ENCODE measurements at regions not wholly inside any gene's neighbourhood (a gene's known extent, or its start where the extent isn't known, plus 50 kb on each side); places are given as distances from the start of the nearest gene placed in this dataset.

- Histone ChIP-seq H3K27me3 (replicated peaks; ENCODE audit: insufficient read depth, low read depth, low read length, poor library complexity) (no peaks in the 10 kb centered on the region), H3K9me3 (ENCODE audit: low read depth, low read length, poor library complexity, severe bottlenecking) (no peaks in the 10 kb centered on the region), H3K4me1 (ENCODE audit: insufficient read depth, low read length, poor library complexity, severe bottlenecking) (no peaks in the 10 kb centered on the region), H3K36me3 (ENCODE audit: insufficient read depth, low read length, poor library complexity, severe bottlenecking) (no peaks in the 10 kb centered on the region), H3K27ac (ENCODE audit: low read depth, low read length, poor library complexity, severe bottlenecking) (no peak overlapping the region), H3K4me3 (ENCODE audit: low read depth, low read length, poor library complexity, severe bottlenecking) (no peak overlapping the region)
- CTCF ChIA-PET, result no interaction called here
- BruUV-seq (replicated peaks), result no TSS peak
- DNase-seq (ENCODE audit: low spot score), result no peak
- intact Hi-C loops (cut with micrococcal nuclease; ENCODE audit: unreplicated experiment), result no loop called here
- POLR2A ChIA-PET (ENCODE audit: low non-redundant PET), result no interaction called here
- TF ChIP-seq, protein P1, sequence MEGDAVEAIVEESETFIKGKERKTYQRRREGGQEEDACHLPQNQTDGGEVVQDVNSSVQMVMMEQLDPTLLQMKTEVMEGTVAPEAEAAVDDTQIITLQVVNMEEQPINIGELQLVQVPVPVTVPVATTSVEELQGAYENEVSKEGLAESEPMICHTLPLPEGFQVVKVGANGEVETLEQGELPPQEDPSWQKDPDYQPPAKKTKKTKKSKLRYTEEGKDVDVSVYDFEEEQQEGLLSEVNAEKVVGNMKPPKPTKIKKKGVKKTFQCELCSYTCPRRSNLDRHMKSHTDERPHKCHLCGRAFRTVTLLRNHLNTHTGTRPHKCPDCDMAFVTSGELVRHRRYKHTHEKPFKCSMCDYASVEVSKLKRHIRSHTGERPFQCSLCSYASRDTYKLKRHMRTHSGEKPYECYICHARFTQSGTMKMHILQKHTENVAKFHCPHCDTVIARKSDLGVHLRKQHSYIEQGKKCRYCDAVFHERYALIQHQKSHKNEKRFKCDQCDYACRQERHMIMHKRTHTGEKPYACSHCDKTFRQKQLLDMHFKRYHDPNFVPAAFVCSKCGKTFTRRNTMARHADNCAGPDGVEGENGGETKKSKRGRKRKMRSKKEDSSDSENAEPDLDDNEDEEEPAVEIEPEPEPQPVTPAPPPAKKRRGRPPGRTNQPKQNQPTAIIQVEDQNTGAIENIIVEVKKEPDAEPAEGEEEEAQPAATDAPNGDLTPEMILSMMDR (conservative IDR thresholded peaks at IDR 0.05; ENCODE audit: low read depth, low read length), result no peak
These were observed 135.2 kb upstream of the ACVR2A start for GRCh38 chr2:147709655-147710054.

DNA sequence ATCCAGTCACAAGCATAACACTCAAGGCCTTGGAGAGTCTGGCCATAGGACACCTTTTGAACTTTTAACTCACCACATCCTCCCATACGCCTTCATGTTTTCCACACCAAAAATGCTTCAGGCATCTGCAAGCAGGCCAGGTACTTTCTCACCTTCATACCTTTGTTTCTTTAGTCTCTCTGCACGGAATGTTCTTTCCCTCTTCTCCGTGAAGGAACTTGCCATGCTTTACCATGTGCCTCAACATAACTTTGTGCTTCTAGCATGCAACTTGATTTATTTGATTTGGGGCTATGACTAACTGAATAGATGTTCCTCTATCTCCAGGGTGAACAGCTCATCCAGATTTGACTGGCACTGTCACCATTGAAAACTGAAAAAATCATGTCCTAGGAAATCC, 141.7 kb upstream of the ACVR2A start:
- Histone ChIP-seq H3K27me3 (replicated peaks; ENCODE audit: insufficient read depth, low read depth, low read length, poor library complexity) (no peaks in the 10 kb centered on the region), H3K4me3 (ENCODE audit: low read depth, low read length, poor library complexity, severe bottlenecking) (no peak overlapping the region), H3K27ac (ENCODE audit: low read depth, low read length, poor library complexity, severe bottlenecking) (no peak overlapping the region), H3K9me3 (ENCODE audit: low read depth, low read length, poor library complexity, severe bottlenecking) (no peaks in the 10 kb centered on the region), H3K36me3 (ENCODE audit: insufficient read depth, low read length, poor library complexity, severe bottlenecking) (no peaks in the 10 kb centered on the region), H3K4me1 (ENCODE audit: insufficient read depth, low read length, poor library complexity, severe bottlenecking) (no peaks in the 10 kb centered on the region)
- intact Hi-C loops (cut with micrococcal nuclease; ENCODE audit: unreplicated experiment), result no loop called here
- ChIA-PET CTCF (no interaction called here), POLR2A (ENCODE audit: low non-redundant PET) (no interaction called here)
- no peak for TF ChIP-seq EZH2 (IDR thresholded peaks at IDR 0.05; ENCODE audit: borderline replicate concordance, low read depth, low read length, poor library complexity, severe bottlenecking)
- TF ChIP-seq, protein P1 (conservative IDR thresholded peaks at IDR 0.05; ENCODE audit: low read depth, low read length), result no peak
- no TSS peak for BruUV-seq (replicated peaks)
- no peak for DNase-seq (ENCODE audit: low spot score)

- ChIA-PET CTCF (no interaction called here), POLR2A (ENCODE audit: low non-redundant PET) (no interaction called here)
- Histone ChIP-seq H3K4me3 (ENCODE audit: low read depth, low read length, poor library complexity, severe bottlenecking) (no peak overlapping the region), H3K27me3 (replicated peaks; ENCODE audit: insufficient read depth, low read depth, low read length, poor library complexity) (no peaks in the 10 kb centered on the region), H3K4me1 (ENCODE audit: insufficient read depth, low read length, poor library complexity, severe bottlenecking) (no peaks in the 10 kb centered on the region), H3K27ac (ENCODE audit: low read depth, low read length, poor library complexity, severe bottlenecking) (no peak overlapping the region), H3K9me3 (ENCODE audit: low read depth, low read length, poor library complexity, severe bottlenecking) (no peaks in the 10 kb centered on the region), H3K36me3 (ENCODE audit: insufficient read depth, low read length, poor library complexity, severe bottlenecking) (no peaks in the 10 kb centered on the region)
- intact Hi-C loops (cut with micrococcal nuclease; ENCODE audit: unreplicated experiment), result no loop called here
- TF ChIP-seq EZH2 (IDR thresholded peaks at IDR 0.05; ENCODE audit: borderline replicate concordance, low read depth, low read length, poor library complexity, severe bottlenecking), result no peak
- TF ChIP-seq, protein P1 (conservative IDR thresholded peaks at IDR 0.05; ENCODE audit: low read depth, low read length), result no peak
- no peak for DNase-seq (ENCODE audit: low spot score)
- BruUV-seq (replicated peaks), result no TSS peak
These were observed 146.7 kb upstream of the ACVR2A start for GRCh38 chr2:147698166-147698565.
